Retinal pigment epithelial cell (primary cell): ENCODE measurements at regions not wholly inside any gene's neighbourhood (a gene's known extent, or its start where the extent isn't known, plus 50 kb on each side); places are given as distances from the start of the nearest gene placed in this dataset.

Experiments
- DNase-seq: peaks from one replicate; pipeline ENCODE4 v3.0.0-alpha.2; 2010; ENCODE audit warnings: low read depth
- H3K4me3 ChIP-seq: 2 replicates; pipeline ENCODE4 v1.5.1; 2011; ENCODE audit warnings: mild to moderate bottlenecking, low read length, control low read depth, moderate library complexity
- TF ChIP-seq, protein P1 (sequence below): conservative IDR thresholded peaks from 2 replicates; pipeline ENCODE4 v1.5.1; 2011; ENCODE audit warnings: low read depth, low read length, control low read depth, inconsistent platforms

DNA sequence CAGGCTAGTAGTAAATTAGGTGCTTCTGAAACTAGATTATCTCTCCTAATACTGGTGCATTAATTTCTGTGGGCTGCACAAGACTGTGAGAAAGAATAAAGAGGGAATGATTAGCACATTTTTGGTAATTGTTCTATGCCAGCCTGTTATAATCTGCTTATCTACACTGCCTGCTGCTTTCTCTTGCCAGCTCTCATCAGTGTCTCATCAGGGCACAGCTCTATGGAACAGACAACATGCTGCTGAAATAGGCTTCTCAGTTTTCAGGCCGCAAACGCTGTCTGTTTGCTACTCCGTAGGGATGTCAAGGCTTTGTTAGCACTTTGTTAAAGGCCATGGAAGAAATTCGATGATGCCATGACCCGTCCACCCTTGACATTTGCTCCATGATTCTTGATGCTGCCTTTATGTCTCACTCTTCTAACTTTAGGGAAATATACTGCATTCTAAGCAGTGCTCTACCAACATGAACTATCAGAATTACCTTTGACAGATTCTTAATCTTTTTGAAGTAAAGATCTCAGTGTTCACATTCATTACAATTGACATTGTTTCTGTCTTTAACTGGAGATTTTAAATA, 84.0 kb upstream of the PRR20A start:
- TF ChIP-seq, protein P1, sequence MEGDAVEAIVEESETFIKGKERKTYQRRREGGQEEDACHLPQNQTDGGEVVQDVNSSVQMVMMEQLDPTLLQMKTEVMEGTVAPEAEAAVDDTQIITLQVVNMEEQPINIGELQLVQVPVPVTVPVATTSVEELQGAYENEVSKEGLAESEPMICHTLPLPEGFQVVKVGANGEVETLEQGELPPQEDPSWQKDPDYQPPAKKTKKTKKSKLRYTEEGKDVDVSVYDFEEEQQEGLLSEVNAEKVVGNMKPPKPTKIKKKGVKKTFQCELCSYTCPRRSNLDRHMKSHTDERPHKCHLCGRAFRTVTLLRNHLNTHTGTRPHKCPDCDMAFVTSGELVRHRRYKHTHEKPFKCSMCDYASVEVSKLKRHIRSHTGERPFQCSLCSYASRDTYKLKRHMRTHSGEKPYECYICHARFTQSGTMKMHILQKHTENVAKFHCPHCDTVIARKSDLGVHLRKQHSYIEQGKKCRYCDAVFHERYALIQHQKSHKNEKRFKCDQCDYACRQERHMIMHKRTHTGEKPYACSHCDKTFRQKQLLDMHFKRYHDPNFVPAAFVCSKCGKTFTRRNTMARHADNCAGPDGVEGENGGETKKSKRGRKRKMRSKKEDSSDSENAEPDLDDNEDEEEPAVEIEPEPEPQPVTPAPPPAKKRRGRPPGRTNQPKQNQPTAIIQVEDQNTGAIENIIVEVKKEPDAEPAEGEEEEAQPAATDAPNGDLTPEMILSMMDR: no peak
- no peak overlapping the region for H3K4me3 ChIP-seq
- DNase-seq: peak; percentile 45

DNA sequence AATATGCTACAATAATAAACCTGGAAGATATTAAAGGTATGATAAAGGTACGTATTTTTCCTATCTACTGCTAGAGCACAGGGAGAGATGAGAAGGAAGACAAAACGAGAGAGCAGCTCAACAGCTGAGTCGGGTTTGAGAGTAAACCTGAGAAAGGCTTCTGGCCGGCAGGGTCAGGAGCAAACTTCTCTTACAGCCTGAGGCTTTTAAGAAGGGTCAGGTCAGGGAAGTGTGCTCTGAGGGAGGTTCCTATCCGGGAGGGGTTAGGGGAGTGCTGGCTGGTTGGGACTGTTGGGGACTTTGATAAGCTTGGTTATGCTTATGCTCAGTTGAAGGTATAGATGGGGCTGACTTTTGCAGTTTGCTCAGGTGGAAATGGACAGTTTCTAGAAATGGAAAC, 77.7 kb upstream of the PRR20A start:
- H3K4me3 ChIP-seq: no peak overlapping the region
- TF ChIP-seq, protein P1: no peak
- no peak for DNase-seq

DNA sequence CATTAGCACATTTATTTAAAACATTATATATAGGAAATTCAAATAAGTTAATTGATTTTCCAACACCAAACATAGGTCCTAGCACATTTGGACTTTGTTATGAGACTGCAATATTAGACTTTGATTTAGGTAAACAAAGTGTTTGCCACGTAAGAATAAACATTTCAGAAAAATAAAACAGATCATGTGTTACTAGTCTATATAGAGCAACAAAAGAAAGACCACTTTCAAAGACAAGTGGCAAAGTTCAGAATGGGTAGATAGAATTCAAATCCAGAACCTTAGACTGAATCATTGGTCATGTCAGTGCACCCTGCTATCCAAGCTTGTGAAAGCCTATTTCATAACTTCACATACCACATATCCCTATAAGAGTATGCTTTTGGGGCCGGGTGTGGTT, 66.7 kb upstream of the PRR20A start:
- TF ChIP-seq, protein P1: no peak
- no peak overlapping the region for H3K4me3 ChIP-seq
- DNase-seq: no peak

GRCh38 chr13:57075588-57075987, 65.1 kb upstream of the PRR20A start:
- H3K4me3 ChIP-seq: no peak overlapping the region
- TF ChIP-seq, protein P1: no peak
- DNase-seq: no peak

DNA sequence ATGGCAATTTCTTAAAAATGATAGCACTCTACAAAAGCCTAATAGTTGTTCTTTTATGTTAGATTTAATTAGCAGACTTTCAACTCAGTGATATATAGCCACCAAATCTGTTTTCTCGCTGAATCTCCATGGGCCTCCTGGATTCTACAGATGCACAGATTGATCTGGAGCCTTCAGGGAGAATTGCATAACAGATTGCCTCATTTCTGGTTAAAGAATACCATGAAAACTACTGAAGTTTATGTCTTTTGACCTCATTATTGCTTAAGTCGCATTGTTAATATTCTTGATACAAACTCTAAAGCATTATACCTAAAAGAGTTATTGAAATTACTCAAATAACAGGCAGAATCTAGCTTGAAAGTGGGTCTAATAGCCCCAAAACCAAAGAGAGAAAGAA, 53.7 kb upstream of the PRR20A start:
- no peak for DNase-seq
- TF ChIP-seq, protein P1: no peak
- no peak overlapping the region for H3K4me3 ChIP-seq
